ENCODE measurements at regions not wholly inside any gene's neighbourhood (a gene's known extent, or its start where the extent isn't known, plus 50 kb on each side); places are given as distances from the start of the nearest gene placed in this dataset.

DNA sequence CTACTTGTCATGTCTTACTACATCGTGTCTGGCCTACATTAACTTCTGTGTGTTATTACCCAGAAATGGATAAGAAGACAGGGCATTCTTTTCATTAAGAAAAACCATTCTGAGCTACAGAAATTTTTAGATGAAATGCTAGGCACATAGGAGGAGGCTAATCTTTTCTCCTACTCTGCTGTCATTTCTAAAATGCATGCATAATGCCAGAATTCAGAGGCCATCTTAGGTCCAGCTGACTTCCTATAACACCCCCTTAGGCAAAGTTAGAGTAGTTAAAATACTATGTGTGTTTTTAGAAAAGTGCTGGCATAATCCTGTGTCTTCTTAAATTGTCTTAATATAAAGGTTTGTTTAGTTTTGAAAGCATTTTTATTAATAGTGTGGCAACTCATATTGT lies 352.6 kb downstream of the CSNK1G3 start:
- intact Hi-C loops (cut with DNase I) = no loop called here
- H3K4me3 ChIP-seq = no peak overlapping the region
- no peaks in the 10 kb centered on the region for H3K36me3 ChIP-seq
- no peaks in the 10 kb centered on the region for H3K4me1 ChIP-seq
- no peaks in the 10 kb centered on the region for H3K9me3 ChIP-seq
- no peak for DNase-seq
- no peaks in the 10 kb centered on the region for H3K27me3 ChIP-seq (ENCODE audit: low read depth)
- ATAC-seq = no peak
- H3K27ac ChIP-seq = no peak overlapping the region
- TF ChIP-seq, protein P1, sequence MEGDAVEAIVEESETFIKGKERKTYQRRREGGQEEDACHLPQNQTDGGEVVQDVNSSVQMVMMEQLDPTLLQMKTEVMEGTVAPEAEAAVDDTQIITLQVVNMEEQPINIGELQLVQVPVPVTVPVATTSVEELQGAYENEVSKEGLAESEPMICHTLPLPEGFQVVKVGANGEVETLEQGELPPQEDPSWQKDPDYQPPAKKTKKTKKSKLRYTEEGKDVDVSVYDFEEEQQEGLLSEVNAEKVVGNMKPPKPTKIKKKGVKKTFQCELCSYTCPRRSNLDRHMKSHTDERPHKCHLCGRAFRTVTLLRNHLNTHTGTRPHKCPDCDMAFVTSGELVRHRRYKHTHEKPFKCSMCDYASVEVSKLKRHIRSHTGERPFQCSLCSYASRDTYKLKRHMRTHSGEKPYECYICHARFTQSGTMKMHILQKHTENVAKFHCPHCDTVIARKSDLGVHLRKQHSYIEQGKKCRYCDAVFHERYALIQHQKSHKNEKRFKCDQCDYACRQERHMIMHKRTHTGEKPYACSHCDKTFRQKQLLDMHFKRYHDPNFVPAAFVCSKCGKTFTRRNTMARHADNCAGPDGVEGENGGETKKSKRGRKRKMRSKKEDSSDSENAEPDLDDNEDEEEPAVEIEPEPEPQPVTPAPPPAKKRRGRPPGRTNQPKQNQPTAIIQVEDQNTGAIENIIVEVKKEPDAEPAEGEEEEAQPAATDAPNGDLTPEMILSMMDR (IDR thresholded peaks at IDR 0.05) = no peak

- no peaks in the 10 kb centered on the region for H3K9me3 ChIP-seq
- intact Hi-C loops (cut with DNase I) = no loop called here
- no peak for DNase-seq
- TF ChIP-seq, protein P1 (IDR thresholded peaks at IDR 0.05) = no peak
- no peak for ATAC-seq
- H3K27ac ChIP-seq = no peak overlapping the region
- no peaks in the 10 kb centered on the region for H3K27me3 ChIP-seq (ENCODE audit: low read depth)
- no peaks in the 10 kb centered on the region for H3K36me3 ChIP-seq
- H3K4me1 ChIP-seq = no peaks in the 10 kb centered on the region
- H3K4me3 ChIP-seq = no peak overlapping the region
Measured at GRCh38 chr5:123858938-123859337, 347.0 kb downstream of the CSNK1G3 start.

- Histone ChIP-seq H3K27ac (no peak overlapping the region), H3K36me3 (no peaks in the 10 kb centered on the region), H3K4me1 (no peaks in the 10 kb centered on the region), H3K27me3 (ENCODE audit: low read depth) (no peaks in the 10 kb centered on the region), H3K4me3 (no peak overlapping the region), H3K9me3 (no peaks in the 10 kb centered on the region)
- TF ChIP-seq, protein P1 (IDR thresholded peaks at IDR 0.05) = no peak
- DNase-seq = no peak
- intact Hi-C loops (cut with DNase I) = no loop called here
- no peak for ATAC-seq
Measured at GRCh38 chr5:123856766-123857165, 344.8 kb downstream of the CSNK1G3 start.

DNA sequence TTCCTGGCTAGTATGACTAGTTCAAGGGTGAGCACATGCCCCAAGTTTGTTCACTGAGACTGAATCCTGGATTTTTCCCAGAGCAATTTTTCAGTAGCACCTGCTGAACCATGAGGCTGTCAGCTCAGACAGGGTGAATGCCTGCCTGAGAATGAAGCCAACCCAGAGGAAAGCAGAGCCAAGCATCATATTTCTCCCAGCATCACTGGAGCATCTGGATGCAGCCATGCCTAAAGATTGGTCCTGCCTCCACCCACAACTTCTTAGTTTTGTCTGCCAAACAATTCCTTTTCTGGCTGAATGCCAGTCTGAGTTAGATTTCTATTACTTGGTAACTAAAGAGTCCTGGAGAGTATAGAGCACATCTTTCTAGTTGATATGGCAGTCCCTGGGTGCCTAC lies 343.6 kb downstream of the CSNK1G3 start:
- Histone ChIP-seq H3K4me3 (no peak overlapping the region), H3K27ac (no peak overlapping the region), H3K9me3 (no peaks in the 10 kb centered on the region), H3K36me3 (no peaks in the 10 kb centered on the region), H3K4me1 (no peaks in the 10 kb centered on the region), H3K27me3 (ENCODE audit: low read depth) (no peaks in the 10 kb centered on the region)
- ATAC-seq (no peak), DNase-seq (no peak)
- intact Hi-C loops (cut with DNase I) = no loop called here
- TF ChIP-seq, protein P1 (IDR thresholded peaks at IDR 0.05) = no peak

DNA sequence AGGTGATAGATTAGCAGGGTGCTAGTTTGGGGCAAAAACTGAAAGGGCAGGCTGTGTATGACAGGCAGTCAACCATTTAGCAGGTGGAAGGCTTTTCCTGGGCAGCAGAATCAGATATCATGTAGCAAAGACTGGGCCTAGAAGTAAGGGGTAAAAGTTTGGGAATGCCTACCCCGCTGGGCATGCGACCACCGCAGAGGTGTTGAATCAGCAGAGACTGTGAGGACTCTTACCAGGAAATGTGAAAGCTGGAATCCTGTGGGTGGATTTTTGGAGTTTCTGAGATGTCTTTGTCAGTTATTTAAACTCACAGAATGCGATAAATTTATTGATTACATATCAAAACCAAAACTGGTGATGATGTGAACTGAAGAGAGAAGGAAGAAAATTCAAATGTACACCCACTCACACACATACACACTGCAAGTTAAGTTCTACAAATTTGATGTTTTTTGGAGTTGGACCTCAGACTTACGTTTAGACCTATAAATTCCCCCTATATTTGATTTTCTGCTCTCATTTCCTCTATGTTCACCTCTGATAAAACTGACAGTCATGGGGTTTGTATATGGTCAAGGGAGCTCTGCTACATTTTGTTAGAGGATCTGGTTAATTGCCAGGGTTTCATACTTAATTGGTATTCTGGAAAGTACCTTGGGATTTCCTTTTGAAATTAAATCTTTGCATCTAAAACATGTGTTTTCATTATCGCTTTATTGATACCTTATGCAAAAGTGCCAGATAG lies 333.6 kb downstream of the CSNK1G3 start:
- no peaks in the 10 kb centered on the region for H3K36me3 ChIP-seq
- no peaks in the 10 kb centered on the region for H3K27me3 ChIP-seq (ENCODE audit: low read depth)
- intact Hi-C loops (cut with DNase I) = no loop called here
- no peaks in the 10 kb centered on the region for H3K4me1 ChIP-seq
- ATAC-seq = no peak
- no peak overlapping the region for H3K4me3 ChIP-seq
- no peak overlapping the region for H3K27ac ChIP-seq
- TF ChIP-seq, protein P1 (IDR thresholded peaks at IDR 0.05) = no peak
- DNase-seq = no peak
- no peaks in the 10 kb centered on the region for H3K9me3 ChIP-seq
